COLO829 (cell line): ENCODE measurements at regions not wholly inside any gene's neighbourhood (a gene's known extent, or its start where the extent isn't known, plus 50 kb on each side); places are given as distances from the start of the nearest gene placed in this dataset.
"Not testable (repeated sequence)": the region's sequence is repeated elsewhere in the genome, so short reads cannot be mapped to it uniquely, and the experiment has no call there.

Experiments
- DNase-seq: peaks from one replicate; pipeline ENCODE4 v3.0.0; 2012; ENCODE audit warnings: low spot score

DNA sequence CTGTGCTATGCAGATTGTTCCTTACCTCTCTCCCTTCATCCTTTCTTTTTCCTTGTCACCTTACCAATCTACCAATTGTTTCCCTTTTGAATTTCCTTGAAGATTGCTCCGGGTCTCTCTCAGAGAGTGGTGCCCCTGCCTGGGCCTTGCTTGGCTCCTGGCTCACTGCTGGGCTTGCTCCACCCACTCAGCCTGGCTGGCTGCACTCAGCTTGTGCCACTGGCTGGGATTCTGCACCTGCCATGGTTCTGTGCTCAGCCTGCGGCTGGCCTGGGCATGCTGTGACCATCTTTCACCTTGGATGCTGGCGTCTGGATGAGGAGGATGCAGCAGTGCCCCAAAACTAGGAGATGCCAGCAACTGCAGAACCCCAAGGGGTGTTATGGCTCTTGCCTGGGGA lies 463.9 kb upstream of the CXADR start:
- no peak for DNase-seq

DNA sequence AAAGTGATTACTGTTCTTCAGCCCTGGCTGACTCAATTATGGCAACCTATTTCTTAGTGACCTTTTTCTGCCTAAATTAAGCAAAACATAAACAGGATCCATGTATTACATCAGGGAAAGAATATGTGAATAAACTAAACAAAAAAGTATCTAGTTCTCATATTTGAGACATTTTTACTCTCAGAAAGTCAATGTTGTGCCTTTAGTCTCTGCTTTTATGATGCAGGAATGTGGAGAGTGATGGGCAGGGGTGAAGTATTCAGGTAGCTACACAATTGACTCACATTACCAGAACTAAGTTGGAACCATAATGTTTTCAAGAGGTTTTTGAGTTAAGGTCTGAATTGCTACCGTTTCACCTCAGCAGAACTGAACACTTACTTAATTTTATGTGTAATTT lies 462.7 kb upstream of the CXADR start:
- no peak for DNase-seq

DNA sequence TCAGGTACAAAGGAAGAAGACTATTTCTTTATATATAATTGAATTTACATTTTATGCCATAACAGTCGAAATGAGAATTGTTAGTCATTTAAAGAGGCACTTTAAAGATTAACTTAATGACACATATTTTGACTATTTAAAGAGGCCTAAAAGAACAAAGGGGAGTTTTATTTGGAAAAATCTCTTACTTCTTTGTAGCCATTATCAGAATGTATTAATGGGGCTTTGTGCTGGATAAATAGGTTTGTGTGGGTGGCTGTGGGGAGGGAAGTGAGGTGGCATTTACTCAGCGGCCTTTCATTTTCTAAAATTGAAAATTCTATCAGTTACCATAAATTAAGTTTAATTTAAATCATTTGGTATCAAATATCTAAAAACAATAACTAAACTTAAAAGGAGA lies 462.2 kb upstream of the CXADR start:
- peak; percentile 77 for DNase-seq

DNA sequence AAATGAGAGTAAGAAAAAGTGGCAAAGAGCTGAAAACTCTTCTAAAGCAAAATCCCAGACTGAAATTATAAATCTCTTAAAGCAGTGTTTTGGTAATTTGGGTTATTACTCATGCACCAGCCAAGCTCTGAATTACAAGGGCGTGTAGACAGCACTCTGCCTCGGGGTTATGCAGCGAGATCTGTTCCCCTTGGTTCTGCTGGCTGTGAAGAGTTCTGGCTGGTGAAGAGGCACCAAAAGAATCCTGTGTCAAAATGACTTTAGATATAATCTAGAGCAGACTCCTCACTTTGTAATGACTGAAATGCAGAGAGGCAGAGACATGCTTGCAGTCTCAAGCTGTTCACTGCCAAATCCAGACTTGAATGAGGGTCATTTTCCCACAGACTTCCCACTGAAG lies 461.8 kb upstream of the CXADR start:
- peak; percentile 79 for DNase-seq

DNA sequence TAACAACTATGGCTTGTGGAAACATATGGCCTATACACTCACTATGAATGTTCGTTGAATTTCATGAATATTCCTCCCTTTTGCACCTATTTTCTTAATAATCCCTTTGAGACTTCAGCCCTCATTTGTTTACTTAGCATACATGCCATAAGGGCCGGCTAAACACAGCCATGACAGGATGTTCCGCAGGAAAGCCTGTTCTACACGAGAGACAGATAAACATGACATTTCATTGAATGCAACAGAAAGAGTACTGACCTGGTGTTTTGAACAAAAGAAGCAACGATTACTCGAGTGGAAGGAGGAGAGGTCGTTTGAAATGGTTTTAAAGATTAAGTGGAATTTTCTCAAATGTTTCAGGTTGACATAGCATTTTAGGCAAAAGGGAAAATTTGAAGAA lies 459.5 kb upstream of the CXADR start:
- no peak for DNase-seq

DNA sequence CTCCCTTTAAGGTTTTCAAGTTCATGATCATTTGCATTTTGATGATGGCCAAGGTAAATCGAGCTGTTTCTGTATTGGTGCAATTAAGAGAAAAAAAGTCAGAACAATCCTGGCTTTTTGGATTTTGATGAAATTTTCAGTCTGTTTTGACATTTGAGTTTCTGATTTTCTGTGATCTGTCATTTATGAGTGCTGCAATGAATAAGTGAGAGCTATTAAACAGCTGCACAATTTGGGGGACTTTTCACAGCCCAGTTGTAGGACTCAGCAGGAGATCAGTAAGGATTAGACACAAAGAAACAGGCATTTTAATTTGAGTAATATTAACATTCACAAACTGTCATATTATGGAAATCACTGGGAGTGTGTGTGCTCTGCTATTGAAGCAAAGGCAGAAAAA lies 452.9 kb upstream of the CXADR start:
- no peak for DNase-seq

DNA sequence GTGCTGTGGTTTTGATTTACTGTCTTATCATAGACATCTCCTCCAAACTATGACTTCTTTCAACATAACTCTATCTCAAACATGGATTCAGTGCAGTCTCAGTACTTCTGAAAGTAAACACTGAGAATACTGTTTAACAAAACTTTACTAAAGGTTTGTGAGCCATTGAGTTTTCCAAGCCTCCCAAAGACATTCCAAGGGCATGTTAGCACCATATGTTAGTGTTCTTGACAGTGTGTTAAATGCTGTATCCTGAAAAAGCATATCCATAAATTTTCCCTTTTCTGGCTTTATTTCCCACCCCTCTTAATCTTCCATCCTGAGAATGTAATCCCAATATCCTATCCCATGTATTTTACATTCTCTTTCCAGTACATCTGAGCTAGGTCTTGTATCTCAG lies 446.8 kb upstream of the CXADR start:
- DNase-seq, result no peak

DNA sequence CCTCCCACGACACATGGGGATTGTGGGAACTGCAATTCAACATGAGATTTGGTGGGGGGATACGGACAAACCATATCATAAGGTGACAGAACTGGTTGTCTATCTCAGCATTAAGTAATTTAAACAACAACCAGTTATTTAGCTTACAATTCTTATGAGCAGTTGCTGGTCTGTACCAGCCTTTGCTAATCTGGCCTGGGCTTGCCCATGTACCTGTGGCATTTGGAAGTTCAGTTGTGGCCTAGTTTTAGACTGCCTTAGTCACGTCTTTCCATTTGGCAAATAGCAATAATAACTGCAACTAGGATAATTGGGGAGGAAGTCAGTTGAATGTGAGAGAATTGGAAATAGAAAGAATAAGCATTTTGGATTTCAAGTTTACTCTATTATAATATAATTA lies 441.8 kb upstream of the CXADR start:
- no peak for DNase-seq

DNA sequence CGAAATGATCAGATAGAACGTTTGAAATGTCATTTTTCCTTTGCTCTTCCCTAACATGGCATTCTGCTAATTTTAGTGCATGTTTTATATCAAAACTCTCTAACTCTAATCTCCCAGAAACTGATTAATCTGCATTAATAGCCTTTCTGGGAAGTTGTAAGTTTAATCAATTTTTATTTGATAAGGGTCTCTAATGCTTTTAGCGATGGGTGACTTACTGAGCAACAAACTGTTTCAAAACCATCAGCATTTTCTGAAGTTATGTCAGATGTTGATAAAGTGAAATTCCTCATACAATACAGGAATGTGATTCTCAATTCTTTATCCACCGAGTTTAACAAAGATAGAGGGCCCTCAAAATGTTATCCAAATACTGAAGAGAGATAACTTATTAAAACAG lies 431.6 kb upstream of the CXADR start:
- DNase-seq, result no peak

DNA sequence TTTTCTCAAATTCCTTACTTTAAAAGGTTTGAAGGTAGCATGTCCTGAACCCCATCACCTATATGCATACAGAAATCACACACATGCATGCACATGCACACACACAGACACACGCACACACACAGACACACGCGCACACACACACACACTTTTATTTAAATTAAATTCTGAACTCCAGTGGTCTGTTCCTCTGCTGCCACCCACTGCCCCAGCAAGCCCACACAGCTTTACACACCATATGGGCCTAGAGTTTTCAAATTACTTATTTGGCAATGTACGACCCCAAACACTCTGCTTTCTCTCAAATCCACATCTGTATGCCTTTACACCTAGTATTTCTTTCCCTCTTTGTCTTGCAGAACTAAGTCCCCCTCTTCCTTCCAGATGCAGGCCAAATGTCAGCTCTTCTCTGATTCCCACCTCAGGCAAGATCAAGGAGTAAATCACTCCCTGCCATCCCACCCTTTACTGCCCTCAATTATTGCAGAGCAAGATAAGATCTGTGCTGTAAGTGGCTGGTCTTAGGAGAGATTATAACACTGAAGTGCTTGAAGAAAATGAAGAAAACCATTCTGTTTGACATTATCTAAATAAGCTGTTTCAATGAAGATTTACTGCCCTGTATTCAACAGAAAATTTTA lies 429.9 kb upstream of the CXADR start:
- no peak for DNase-seq

DNA sequence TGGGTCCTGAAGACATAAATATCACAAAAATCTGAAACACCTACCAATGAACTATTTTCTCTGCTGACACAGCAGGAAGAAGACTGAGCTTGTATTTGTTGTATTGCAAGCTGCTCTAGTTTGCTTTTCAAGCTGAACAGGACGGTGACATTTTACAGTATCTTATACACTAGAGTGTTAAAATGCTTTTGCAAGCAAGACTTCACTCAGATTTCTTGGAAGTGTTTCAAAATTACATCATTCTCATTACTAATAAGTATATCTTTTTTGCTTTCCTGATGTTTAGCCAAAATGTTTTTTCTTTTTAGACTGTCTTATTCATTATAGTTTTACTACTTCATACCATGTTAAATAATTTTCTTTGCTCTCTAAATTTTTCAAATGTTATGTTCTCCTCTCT lies 427.1 kb upstream of the CXADR start:
- DNase-seq, result no peak

DNA sequence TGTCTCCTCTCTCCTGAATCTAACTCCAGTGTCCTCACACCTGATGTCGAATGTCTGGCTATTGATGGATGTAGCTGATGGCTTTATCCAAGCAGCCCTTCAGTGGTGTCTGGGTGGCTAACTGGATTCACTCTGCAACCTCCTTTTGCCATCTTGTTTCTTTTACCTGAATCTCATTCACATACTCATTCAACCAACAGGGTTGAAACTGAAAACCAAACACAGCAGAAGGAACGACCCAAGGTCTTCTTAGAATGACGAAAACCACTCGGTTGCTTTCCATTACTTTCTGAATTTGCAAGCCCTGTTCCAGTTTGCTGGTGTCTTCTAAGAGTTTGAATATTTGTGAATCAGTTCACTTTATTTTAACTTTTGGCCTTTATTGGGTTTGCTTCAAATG lies 424.3 kb upstream of the CXADR start:
- DNase-seq, result no peak

DNA sequence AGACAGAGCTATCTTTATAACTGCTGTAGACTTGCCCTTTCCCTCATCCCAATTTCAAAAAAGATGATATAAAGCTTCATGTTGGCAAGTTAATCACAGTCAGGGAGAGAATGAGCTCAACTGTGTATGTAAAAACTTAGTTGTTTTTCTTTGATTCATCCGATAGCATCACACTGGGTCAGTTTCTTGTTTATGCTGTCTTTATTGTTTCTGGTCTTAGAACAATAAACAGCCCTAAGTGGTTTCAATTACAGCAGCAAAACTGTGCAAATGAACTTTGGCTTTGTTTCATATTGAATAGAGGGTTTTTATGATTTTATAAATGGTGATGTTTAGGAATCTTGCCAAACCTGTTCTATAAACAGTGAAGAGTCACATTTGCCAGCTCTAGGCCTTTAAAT lies 423.8 kb upstream of the CXADR start:
- DNase-seq, result peak; percentile 21

DNA sequence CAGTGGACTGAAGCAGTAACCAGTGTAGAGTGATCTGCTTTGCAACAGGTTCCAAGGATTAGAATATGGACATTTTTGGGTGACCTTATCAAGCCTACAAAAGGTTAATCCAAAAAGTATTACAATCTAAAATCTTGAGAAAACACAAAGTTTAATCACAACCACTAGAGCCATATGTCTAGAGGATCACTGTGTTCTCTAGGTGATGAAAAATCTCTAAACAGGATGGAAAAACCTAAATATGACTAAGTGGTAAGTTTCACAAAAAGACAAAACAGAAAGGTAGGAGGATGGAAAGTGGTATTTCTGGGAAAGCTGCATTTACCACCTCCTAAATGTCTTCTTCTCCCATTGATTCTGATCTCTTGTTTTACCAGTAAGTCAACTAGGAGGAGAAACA lies 411.1 kb upstream of the CXADR start:
- no peak for DNase-seq

DNA sequence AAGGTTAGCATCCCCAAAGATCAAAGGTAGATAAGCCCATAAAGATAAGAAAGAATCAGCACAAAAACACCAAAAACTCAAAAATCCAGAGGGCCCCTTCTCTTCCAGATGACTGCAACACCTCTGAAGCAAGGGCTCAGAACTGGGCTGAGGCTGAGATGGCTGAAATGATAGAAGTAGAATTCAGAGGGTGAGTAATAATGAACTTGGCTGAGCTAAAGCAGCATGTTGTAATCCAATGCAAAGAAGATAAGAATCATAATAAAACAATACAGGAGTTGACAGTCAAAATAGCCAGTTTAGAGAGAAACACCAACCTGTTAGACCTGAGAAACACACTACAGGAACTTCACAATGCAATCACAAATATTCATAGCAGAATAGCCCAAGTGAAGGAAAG lies 406.9 kb upstream of the CXADR start:
- DNase-seq, result no peak

DNA sequence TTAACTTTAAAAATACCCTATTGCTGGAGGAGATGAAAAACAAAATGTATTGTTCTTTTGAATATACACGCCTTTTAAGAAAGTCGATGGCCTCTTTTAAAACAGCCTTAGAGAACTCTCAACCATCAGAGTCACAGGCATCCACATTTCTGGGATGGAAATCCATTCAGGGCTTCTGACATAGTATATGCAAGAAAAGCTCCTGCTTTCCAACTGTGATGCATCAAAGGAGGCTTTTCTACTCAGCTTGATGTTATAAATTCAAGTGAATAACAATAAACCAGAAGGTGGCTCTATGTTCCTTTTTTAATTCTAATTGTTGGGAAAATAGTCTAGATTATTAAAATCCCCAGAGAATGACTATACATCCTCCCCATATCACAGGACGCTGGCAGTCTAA lies 398.8 kb upstream of the CXADR start:
- no peak for DNase-seq

DNA sequence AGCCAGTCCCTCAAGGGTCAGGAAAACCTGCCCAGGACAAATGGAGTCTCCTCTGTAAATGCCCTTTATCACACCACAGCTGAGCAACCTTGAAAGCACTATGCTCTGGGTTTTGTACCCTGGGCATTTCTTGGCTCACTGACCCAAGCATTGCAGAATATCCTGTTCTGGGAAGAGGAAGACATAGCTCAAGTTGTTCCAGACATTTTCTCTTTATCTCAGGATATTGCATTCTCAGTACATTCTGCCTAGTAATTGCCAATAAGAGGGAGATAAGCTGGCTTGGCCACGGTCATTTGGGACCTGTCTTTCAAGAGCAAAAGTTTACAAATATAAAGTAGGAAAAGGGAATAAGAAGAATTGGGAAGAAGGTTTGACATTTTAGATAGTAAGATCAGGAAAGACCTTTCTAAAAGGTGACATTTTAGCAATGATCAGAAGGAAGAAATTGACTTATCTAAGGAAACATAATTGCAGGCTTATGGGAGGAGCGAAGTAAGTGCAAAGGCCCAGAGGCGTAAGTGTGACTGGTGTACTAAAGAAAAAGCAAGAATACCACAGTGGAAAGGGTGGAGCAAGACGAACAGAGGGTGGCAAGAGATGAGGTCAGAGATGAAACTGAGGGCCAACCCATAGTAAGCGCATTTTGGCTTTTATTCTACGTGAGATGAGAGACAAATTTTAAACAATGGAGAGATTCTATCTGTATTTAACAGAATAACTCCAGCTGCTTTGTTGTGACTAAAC lies 394.0 kb upstream of the CXADR start:
- DNase-seq, result no peak

DNA sequence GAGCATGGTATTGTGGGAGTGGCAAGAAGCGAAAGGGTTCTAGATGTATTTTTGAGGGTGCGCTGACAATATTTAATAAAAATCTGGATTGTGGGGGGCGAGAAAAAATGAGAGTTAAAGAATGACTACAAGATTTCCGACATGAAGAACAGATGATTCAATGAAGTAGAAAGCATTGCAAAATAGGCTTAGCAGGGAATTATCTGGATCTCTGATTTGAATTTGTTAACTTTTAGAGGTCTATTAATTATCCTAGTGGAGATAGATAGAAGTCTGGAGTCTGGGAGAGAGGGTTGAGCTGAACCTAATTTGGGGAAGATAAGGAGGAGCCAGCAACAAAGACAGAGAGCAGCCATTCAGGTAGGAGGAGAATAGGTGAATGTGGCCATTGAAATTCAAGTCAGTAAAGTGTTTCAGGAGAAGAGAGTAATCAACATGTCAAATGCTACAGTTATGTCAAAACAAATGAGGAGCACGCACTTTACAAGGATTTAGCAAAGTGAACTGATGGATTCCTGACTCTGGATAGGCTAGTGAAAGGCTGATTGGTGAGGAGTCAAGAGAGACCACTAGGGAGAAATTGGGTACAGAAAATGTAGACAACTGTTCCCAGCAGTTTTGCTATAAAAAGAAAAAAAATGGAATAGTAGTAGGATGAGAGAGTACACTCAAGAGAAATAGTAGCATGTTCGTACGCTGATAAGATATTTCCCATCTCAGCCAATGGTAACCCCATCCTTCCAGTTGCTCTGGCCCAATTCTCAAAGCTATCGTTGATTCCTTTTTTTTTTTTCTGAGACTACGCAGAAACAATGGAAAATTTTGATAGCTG lies 393.2 kb upstream of the CXADR start:
- no peak for DNase-seq

DNA sequence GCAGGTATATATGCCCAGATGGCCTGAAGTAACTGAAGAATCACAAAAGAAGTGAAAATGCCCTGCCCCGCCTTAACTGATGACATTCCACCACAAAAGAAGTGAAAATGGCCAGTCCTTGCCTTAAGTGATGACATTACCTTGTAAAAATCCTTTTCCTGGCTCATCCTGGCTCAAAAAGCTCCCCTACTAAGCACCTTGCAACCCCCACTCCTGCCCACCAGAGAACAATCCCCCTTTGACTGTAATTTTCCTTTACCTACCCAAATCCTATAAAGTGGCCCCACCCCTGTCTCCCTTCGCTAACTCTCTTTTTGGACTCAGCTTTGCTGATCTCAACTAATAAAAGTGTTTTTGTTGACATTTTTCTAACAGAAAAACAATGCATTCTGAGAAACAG lies 385.4 kb upstream of the CXADR start:
- DNase-seq, result not testable (repeated sequence)

DNA sequence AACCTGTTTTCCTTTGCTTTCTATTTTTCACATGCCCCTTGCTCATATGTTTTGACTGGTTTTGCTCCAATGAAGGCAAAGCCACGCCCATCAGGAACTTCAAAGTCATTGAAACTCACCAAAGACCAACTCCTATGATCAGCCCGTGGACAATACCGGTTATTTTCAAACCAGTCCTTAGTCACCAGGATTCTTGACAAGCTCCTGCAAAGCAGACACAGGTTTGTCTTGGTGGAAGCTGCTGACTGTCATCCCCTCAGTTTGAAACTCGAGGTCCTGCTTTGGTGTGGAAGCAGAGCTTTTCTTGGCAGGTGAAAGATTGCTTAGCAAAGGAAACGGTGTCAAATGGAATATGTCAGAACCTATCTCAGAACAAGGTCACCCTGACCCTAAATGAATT lies 384.7 kb upstream of the CXADR start:
- no peak for DNase-seq

DNA sequence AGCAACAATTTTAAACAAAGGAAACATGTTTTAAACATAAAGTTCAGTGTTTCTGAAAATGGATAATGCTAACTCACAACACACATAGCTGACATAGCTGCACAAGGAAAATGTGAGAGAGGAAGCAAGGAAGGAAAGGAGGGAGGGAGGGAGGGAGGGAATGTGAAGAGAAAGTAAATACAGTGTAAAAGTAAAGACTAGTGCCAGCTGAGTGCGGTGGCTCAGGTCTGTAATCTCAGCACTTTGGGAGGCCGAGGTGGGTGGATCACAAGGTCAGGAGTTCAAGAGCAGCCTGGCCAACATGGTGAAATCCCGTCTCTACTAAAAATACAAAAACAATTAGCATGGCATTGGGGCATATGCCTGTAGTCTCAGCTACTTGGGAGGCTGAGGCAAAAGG lies 373.7 kb upstream of the CXADR start:
- DNase-seq, result not testable (repeated sequence)

DNA sequence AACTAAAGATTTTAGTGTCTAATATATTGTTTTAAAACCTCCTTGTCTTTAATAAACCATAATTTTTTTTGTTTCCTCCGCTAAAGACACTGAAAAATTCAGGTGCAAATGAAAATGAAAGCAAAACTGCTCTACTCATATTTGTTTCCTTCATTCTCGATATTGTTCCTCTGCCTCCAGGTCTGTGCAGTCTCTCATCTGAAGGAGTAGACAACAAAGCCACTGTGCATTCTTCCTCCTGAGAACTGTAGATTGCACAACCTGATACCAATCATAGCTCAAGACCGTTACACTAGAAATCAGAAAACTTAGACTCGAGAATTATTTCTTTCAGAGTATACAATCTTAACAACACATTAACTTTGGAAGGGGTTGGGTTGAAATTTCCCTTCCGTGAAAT lies 373.1 kb upstream of the CXADR start:
- DNase-seq, result no peak

DNA sequence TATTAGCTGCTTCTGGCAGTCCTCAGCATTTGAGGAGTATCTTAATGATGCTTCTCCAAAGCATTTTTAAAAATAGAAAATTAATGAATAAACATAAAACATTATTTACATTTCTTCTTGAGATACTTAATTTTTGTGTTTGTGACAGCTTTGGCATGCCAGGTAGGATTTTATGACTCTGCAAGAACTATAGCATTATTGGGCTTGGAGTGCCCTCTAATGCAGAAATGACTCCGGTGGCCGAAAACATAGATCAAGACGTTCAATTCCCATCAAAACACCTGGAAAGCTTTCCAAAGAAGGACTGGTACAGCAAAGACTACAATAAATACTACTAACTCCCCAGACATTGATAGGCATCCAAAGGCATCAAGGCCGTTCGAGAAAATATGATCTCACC lies 366.4 kb upstream of the CXADR start:
- no peak for DNase-seq
